Prostate gland (tissue), 2 donors: ENCODE measurements at regions not wholly inside any gene's neighbourhood (a gene's known extent, or its start where the extent isn't known, plus 50 kb on each side); places are given as distances from the start of the nearest gene placed in this dataset.

Source experiments
- POLR2A ChIP-seq: fragments of 450-650 bp; IDR thresholded peaks from one replicate; pipeline ENCODE4 v1.6.1; 2016; ENCODE audit warnings: antibody characterized with exemption, mild to moderate bottlenecking
- TF ChIP-seq, protein P1 (sequence below), 4 experiments: fragments of 200-600 bp in 2 of 4; fragments of 450-650 bp in 2 of 4; sonication (generic) in 2 of 4; IDR thresholded peaks; 1 replicate in 3 of 4; 2 replicates in 1 of 4; pipeline ENCODE4 v1.5.1; 2016 to 2019; ENCODE audit warnings: antibody characterized with exemption in 4 of 4, mild to moderate bottlenecking in 2 of 4, moderate library complexity in 2 of 4

DNA sequence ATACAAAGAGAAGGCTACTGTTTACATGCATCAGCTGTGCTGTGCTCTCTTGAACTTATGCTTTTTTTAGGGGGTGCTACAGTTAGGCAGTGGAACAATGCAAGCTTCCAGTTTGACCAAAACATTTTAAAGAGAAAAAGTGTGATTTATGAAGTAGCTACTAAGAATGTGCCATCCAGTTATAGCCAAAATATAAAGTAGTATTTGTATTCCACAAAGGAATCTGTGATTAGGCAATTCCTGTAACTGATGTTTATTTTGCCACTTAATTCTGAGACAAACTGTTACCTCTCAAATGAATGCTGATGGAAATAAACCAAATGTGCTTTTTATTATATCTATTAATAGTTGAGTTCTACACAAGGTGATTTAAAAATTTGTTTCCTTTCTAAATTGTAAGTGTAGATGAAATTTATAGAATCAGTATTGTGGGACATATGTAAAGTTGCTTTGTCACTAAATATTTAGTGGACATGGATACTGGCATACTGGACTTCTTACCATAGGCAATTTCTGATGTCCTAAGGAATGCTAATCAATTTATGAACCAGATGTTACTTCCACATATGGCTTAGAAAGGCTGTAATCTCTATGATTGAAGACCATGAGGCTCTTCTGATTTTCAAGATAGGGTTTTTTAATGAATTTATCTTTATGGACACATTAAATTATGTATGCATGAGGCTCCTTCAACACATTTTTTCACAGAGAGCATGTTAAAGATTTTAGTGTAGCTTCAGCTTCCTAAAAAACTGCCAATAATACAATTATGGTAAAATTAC is 410.2 kb downstream of the PRR16 start:
- TF ChIP-seq, protein P1, sequence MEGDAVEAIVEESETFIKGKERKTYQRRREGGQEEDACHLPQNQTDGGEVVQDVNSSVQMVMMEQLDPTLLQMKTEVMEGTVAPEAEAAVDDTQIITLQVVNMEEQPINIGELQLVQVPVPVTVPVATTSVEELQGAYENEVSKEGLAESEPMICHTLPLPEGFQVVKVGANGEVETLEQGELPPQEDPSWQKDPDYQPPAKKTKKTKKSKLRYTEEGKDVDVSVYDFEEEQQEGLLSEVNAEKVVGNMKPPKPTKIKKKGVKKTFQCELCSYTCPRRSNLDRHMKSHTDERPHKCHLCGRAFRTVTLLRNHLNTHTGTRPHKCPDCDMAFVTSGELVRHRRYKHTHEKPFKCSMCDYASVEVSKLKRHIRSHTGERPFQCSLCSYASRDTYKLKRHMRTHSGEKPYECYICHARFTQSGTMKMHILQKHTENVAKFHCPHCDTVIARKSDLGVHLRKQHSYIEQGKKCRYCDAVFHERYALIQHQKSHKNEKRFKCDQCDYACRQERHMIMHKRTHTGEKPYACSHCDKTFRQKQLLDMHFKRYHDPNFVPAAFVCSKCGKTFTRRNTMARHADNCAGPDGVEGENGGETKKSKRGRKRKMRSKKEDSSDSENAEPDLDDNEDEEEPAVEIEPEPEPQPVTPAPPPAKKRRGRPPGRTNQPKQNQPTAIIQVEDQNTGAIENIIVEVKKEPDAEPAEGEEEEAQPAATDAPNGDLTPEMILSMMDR (IDR thresholded peaks at IDR 0.05) = no peak
- TF ChIP-seq POLR2A = no peak
